Activated T-helper 17 cell treated with anti-CD3 and anti-CD28 coated beads, Interleukin-2, amount 50 U/mL, for 72 hours (primary cell): ENCODE measurements at regions not wholly inside any gene's neighbourhood (a gene's known extent, or its start where the extent isn't known, plus 50 kb on each side); places are given as distances from the start of the nearest gene placed in this dataset.
A peak's percentile ranks its signal among the peaks of the same experiment; 100 is the strongest.
"Not testable (repeated sequence)": the region's sequence is repeated elsewhere in the genome, so short reads cannot be mapped to it uniquely, and the experiment has no call there.

ENCODE experiments used
- ATAC-seq: fragments of 150-1000 bp; cut with Tn5 transposase; replicated peaks from 2 replicates; pipeline ENCODE4 v1.10.0; 2021; ENCODE audit warnings: mild to moderate bottlenecking, moderate library complexity
- H3K27ac Mint-ChIP-seq: one replicate; pipeline ENCODE4 v1.8.0; 2022; ENCODE audit warnings: mixed read lengths
- H3K27me3 Mint-ChIP-seq: one replicate; pipeline ENCODE4 v1.8.0; 2022; ENCODE audit warnings: mixed read lengths
- H3K36me3 Mint-ChIP-seq: one replicate; pipeline ENCODE4 v1.8.0; 2022; ENCODE audit warnings: low read depth, mild to moderate bottlenecking, mixed read lengths
- H3K4me1 Mint-ChIP-seq: one replicate; pipeline ENCODE4 v1.8.0; 2022; ENCODE audit warnings: mixed read lengths
- H3K4me3 Mint-ChIP-seq: one replicate; pipeline ENCODE4 v1.8.0; 2022; ENCODE audit warnings: mild to moderate bottlenecking, mixed read lengths
- H3K9me3 Mint-ChIP-seq: one replicate; pipeline ENCODE4 v1.8.0; 2022; ENCODE audit warnings: mixed read lengths

GRCh38 chr7:75259454-75260003 lies 135.9 kb upstream of the TRIM73 start:
- not testable (repeated sequence) for H3K9me3 Mint-ChIP-seq, H3K27ac Mint-ChIP-seq, H3K36me3 Mint-ChIP-seq, ATAC-seq, H3K4me1 Mint-ChIP-seq, H3K27me3 Mint-ChIP-seq, H3K4me3 Mint-ChIP-seq

GRCh38 chr7:75261660-75262059 lies 133.8 kb upstream of the TRIM73 start:
- not testable (repeated sequence) for H3K4me3 Mint-ChIP-seq, ATAC-seq, H3K27ac Mint-ChIP-seq, H3K9me3 Mint-ChIP-seq, H3K27me3 Mint-ChIP-seq, H3K4me1 Mint-ChIP-seq, H3K36me3 Mint-ChIP-seq

GRCh38 chr7:75268158-75268557 lies 127.3 kb upstream of the TRIM73 start:
- not testable (repeated sequence) for H3K27me3 Mint-ChIP-seq, ATAC-seq

GRCh38 chr7:75269159-75269558 lies 126.3 kb upstream of the TRIM73 start:
- H3K27ac Mint-ChIP-seq, H3K4me3 Mint-ChIP-seq, ATAC-seq, H3K36me3 Mint-ChIP-seq, H3K4me1 Mint-ChIP-seq, H3K27me3 Mint-ChIP-seq, H3K9me3 Mint-ChIP-seq: not testable (repeated sequence)

More at GRCh38 chr7:75268158-75268557, 127.3 kb upstream of the TRIM73 start:
- not testable (repeated sequence) for H3K4me1 Mint-ChIP-seq, H3K4me3 Mint-ChIP-seq, H3K27ac Mint-ChIP-seq, H3K9me3 Mint-ChIP-seq, H3K36me3 Mint-ChIP-seq

DNA sequence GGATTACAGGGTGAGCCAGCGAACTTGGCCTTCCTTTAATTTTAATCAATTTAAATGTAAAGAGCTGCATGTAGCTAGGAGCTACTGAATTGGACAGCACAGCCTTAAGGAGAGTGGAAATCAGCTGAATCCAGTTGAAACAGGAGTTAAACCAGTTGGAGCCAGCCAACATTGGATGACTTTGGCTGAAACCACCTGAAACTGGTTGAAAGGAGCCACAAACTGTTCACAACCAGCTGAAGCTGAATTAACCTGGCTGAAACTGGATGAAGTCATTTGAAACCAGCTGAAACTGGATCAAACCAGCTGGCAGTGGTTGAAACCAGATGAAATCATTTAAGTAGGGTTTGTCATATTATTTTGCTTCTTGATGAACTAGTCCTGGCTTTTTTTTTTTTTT lies 121.3 kb upstream of the TRIM73 start:
- ATAC-seq: peak; percentile 97
- H3K4me3 Mint-ChIP-seq, H3K9me3 Mint-ChIP-seq, H3K36me3 Mint-ChIP-seq, H3K27me3 Mint-ChIP-seq, H3K4me1 Mint-ChIP-seq, H3K27ac Mint-ChIP-seq: not testable (repeated sequence)
